Lung (tissue), 11 donors: ENCODE measurements at regions not wholly inside any gene's neighbourhood (a gene's known extent, or its start where the extent isn't known, plus 50 kb on each side); places are given as distances from the start of the nearest gene placed in this dataset.

Experiments
- ATAC-seq: fragments of 200-7000 bp; cut with Tn5 transposase; one replicate; pipeline ENCODE4 v1.9.1; 2020; ENCODE audit warnings: moderate number of reproducible peaks; ENCODE audit not compliant: insufficient read depth, low FRiP score
- DNase-seq, 3 donors: peaks; one replicate each; pipeline ENCODE4 v3.0.0-alpha.2; 2013 to 2017
- H3K27ac ChIP-seq, 2 donors: one replicate each; pipeline ENCODE4 v1.5.1; 2013; ENCODE audit warnings: mild to moderate bottlenecking in 2 of 2, moderate library complexity in 2 of 2, control low read depth in 1 of 2, inconsistent platforms in 1 of 2, low read depth in 1 of 2, low read length in 1 of 2
- H3K27me3 ChIP-seq, 3 donors: one replicate each; pipeline ENCODE4 v1.5.1; 2013; ENCODE audit warnings: low read length in 2 of 3; ENCODE audit not compliant: control insufficient read depth in 3 of 3, insufficient read depth in 3 of 3
- H3K36me3 ChIP-seq, 4 donors: one replicate each; pipeline ENCODE4 v1.5.1; 2013; ENCODE audit warnings: low read length in 4 of 4, mild to moderate bottlenecking in 1 of 4, moderate library complexity in 1 of 4; ENCODE audit not compliant: control insufficient read depth in 4 of 4, insufficient read depth in 4 of 4
- H3K4me1 ChIP-seq, 5 donors: one replicate each; pipeline ENCODE4 v1.5.1; 2013; ENCODE audit warnings: low read length in 5 of 5, mild to moderate bottlenecking in 2 of 5, moderate library complexity in 1 of 5; ENCODE audit not compliant: control insufficient read depth in 5 of 5, insufficient read depth in 5 of 5
- H3K4me3 ChIP-seq: one replicate; pipeline ENCODE4 v1.5.1; 2013; ENCODE audit warnings: mild to moderate bottlenecking, control low read depth, moderate library complexity
- H3K9ac ChIP-seq, 2 donors: one replicate each; pipeline ENCODE4 v1.5.1; 2013; ENCODE audit warnings: low read length in 2 of 2, control low read depth in 1 of 2; ENCODE audit not compliant: insufficient read depth in 1 of 2
- H3K9me3 ChIP-seq, 4 donors: one replicate each; pipeline ENCODE4 v1.5.1; 2013; ENCODE audit warnings: low read length in 3 of 4, mild to moderate bottlenecking in 1 of 4, moderate library complexity in 1 of 4; ENCODE audit not compliant: control insufficient read depth in 4 of 4, insufficient read depth in 3 of 4
- WGBS, 2 donors: extraction: QIAGEN DNeasy Blood & Tissue Kit; methylation state at CpG; one replicate each; pipeline ENCODE4 v1.1.7; 2013; 5-methylcytosine and 5-hydroxymethylcytosine counted together
- TF ChIP-seq, protein P1 (sequence below): IDR thresholded peaks from 2 replicates; pipeline ENCODE4 v1.5.1; 2012; ENCODE audit warnings: mild to moderate bottlenecking; ENCODE audit errors: control extremely low read depth, extremely low read depth
- donor health status: control.
- donor health status: control.
- donor health status: Bipolar disorder and iron deficiency.
- donor health status: healthy.
- donor health status: DM: yes; HTN: yes; CAD: no.

DNA sequence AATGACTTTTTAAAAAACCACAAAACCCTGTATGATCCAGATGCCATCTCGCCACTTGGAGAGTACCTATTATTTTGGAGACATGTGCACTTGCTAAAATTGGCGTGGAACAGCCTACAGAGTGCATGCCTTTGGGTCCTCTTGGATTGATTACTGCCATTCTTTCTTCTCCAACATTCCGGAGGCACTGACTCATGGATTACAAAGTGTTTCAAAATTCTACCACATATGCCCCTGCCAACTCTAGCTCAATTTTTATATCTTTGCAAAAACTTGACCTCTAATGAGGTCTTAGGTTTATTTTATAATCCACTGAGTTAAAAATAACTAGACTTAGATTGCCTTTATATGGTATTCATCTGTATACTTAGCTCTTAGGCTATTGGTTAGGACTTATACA, 55.8 kb upstream of the KIF5B start:
- peaks cover 0 to 2% (median 0%) of the 10 kb centered on the region in 4 donors for H3K9me3 ChIP-seq
- DNase-seq (peak in 2 of 3 donors; percentile 16 to 19), ATAC-seq (peak; percentile 53)
- H3K4me3 ChIP-seq = no peak overlapping the region
- H3K27ac ChIP-seq = no peak overlapping the region
- H3K4me1 ChIP-seq = peaks cover 0 to 6% (median 4%) of the 10 kb centered on the region in 5 donors
- 51 to 79% methylated on average over 3 of the region's 3 CpGs for WGBS, 2 donors
- H3K9ac ChIP-seq = no peak overlapping the region
- no peaks in the 10 kb centered on the region for H3K36me3 ChIP-seq
- H3K27me3 ChIP-seq = no peaks in the 10 kb centered on the region
- TF ChIP-seq, protein P1, sequence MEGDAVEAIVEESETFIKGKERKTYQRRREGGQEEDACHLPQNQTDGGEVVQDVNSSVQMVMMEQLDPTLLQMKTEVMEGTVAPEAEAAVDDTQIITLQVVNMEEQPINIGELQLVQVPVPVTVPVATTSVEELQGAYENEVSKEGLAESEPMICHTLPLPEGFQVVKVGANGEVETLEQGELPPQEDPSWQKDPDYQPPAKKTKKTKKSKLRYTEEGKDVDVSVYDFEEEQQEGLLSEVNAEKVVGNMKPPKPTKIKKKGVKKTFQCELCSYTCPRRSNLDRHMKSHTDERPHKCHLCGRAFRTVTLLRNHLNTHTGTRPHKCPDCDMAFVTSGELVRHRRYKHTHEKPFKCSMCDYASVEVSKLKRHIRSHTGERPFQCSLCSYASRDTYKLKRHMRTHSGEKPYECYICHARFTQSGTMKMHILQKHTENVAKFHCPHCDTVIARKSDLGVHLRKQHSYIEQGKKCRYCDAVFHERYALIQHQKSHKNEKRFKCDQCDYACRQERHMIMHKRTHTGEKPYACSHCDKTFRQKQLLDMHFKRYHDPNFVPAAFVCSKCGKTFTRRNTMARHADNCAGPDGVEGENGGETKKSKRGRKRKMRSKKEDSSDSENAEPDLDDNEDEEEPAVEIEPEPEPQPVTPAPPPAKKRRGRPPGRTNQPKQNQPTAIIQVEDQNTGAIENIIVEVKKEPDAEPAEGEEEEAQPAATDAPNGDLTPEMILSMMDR = no peak

- peak in 2 of 3 donors; percentile 6 to 26 for DNase-seq
- H3K27me3 ChIP-seq = no peaks in the 10 kb centered on the region
- H3K4me1 ChIP-seq = peaks cover 0 to 6% (median 4%) of the 10 kb centered on the region in 5 donors
- H3K9ac ChIP-seq = no peak overlapping the region
- no peak overlapping the region for H3K27ac ChIP-seq
- H3K36me3 ChIP-seq = no peaks in the 10 kb centered on the region
- TF ChIP-seq, protein P1 = no peak
- peaks cover 0 to 2% (median 0%) of the 10 kb centered on the region in 4 donors for H3K9me3 ChIP-seq
- WGBS, 2 donors = 75 to 88% methylated on average over 3 of the region's 3 CpGs
- ATAC-seq = no peak
- no peak overlapping the region for H3K4me3 ChIP-seq
These were observed 55.4 kb upstream of the KIF5B start for GRCh38 chr10:32111585-32111984.

- peaks cover 0 to 6% (median 2%) of the 10 kb centered on the region in 5 donors for H3K4me1 ChIP-seq
- H3K9ac ChIP-seq = no peak overlapping the region
- DNase-seq (no peak), ATAC-seq (no peak)
- TF ChIP-seq, protein P1 = no peak
- H3K27me3 ChIP-seq = no peaks in the 10 kb centered on the region
- H3K4me3 ChIP-seq = no peak overlapping the region
- no peak overlapping the region for H3K27ac ChIP-seq
- WGBS, 2 donors = 94 to 95% methylated on average over 7 of the region's 7 CpGs
- peaks cover 0 to 2% (median 0%) of the 10 kb centered on the region in 4 donors for H3K9me3 ChIP-seq
- H3K36me3 ChIP-seq = no peaks in the 10 kb centered on the region
These were observed 54.6 kb upstream of the KIF5B start for GRCh38 chr10:32110790-32111189.

DNA sequence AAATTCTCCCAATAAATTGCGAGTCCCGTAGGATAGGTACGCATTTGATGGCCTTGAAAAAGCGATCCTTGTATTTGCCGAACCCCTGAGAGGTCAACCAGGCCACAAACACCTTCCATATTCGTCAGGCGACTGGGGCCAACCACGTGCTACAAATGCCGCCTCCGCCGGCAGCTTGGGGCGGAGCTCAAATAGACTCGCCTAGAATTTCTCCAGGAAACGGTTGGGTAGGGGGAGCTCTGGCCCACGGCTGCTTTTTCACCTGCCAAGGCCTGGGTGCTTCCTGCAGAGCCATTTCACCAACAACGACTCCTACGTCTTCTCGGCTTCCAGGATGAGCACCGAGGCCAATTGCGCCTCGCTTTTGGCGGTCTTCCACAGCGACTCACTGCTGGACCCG, 53.4 kb upstream of the KIF5B start:
- no peak overlapping the region for H3K9ac ChIP-seq
- ATAC-seq (no peak), DNase-seq (no peak)
- no peak overlapping the region for H3K4me3 ChIP-seq
- no peaks in the 10 kb centered on the region for H3K27me3 ChIP-seq
- no peaks in the 10 kb centered on the region for H3K9me3 ChIP-seq
- H3K27ac ChIP-seq = no peak overlapping the region
- TF ChIP-seq, protein P1 = no peak
- no peaks in the 10 kb centered on the region for H3K36me3 ChIP-seq
- peaks cover 0 to 9% (median 2%) of the 10 kb centered on the region in 5 donors for H3K4me1 ChIP-seq
- 93% methylated on average over 24 of the region's 24 CpGs for WGBS, 2 donors
